RPMI7951 (cell line): ENCODE measurements at regions not wholly inside any gene's neighbourhood (a gene's known extent, or its start where the extent isn't known, plus 50 kb on each side); places are given as distances from the start of the nearest gene placed in this dataset.

Experiments used
- DNase-seq: peaks from one replicate; pipeline ENCODE4 v3.0.0-alpha.2; 2012; ENCODE audit warnings: low read depth

- peak; percentile 0 for DNase-seq
Measured at GRCh38 chr5:117713585-117714198, 1139.1 kb upstream of the SEMA6A start.

GRCh38 chr5:117701062-117701461, 1126.4 kb upstream of the SEMA6A start:
- no peak for DNase-seq

- DNase-seq: no peak
Measured at GRCh38 chr5:117692606-117693005, 1118.0 kb upstream of the SEMA6A start.

GRCh38 chr5:117691081-117691870, 1116.7 kb upstream of the SEMA6A start:
- no peak for DNase-seq

- no peak for DNase-seq
Measured at GRCh38 chr5:117690612-117691011, 1116.0 kb upstream of the SEMA6A start.

GRCh38 chr5:117686926-117687325, 1112.3 kb upstream of the SEMA6A start:
- no peak for DNase-seq

GRCh38 chr5:117682416-117682815, 1107.8 kb upstream of the SEMA6A start:
- no peak for DNase-seq

- no peak for DNase-seq
Measured at GRCh38 chr5:117681431-117682254, 1107.0 kb upstream of the SEMA6A start.

- DNase-seq: no peak
Measured at GRCh38 chr5:117680426-117680825, 1105.8 kb upstream of the SEMA6A start.

GRCh38 chr5:117679046-117679445, 1104.4 kb upstream of the SEMA6A start:
- DNase-seq: no peak

- no peak for DNase-seq
Measured at GRCh38 chr5:117675646-117676045, 1101.0 kb upstream of the SEMA6A start.

GRCh38 chr5:117671551-117671950, 1096.9 kb upstream of the SEMA6A start:
- DNase-seq: no peak

- DNase-seq: no peak
Measured at GRCh38 chr5:117667105-117667504, 1092.5 kb upstream of the SEMA6A start.

- DNase-seq: no peak
Measured at GRCh38 chr5:117665121-117665520, 1090.5 kb upstream of the SEMA6A start.

GRCh38 chr5:117662361-117662760, 1087.7 kb upstream of the SEMA6A start:
- DNase-seq: no peak

- no peak for DNase-seq
Measured at GRCh38 chr5:117657541-117657940, 1082.9 kb upstream of the SEMA6A start.

GRCh38 chr5:117652958-117653280, 1078.3 kb upstream of the SEMA6A start:
- DNase-seq: no peak

GRCh38 chr5:117652036-117652957, 1077.7 kb upstream of the SEMA6A start:
- DNase-seq: no peak

GRCh38 chr5:117649821-117650220, 1075.2 kb upstream of the SEMA6A start:
- DNase-seq: no peak

- DNase-seq: no peak
Measured at GRCh38 chr5:117645400-117645799, 1070.8 kb upstream of the SEMA6A start.

- no peak for DNase-seq
Measured at GRCh38 chr5:117638581-117638980, 1064.0 kb upstream of the SEMA6A start.

- no peak for DNase-seq
Measured at GRCh38 chr5:117633093-117633492, 1058.5 kb upstream of the SEMA6A start.
